Endothelial cell of umbilical vein (primary cell): ENCODE measurements at regions not wholly inside any gene's neighbourhood (a gene's known extent, or its start where the extent isn't known, plus 50 kb on each side); places are given as distances from the start of the nearest gene placed in this dataset.

Experiments used
- BruUV-seq: library from RNA; stranded (reverse); fragments of 400-500 nt; replicated peaks from 2 replicates; lab custom pipeline; 2021; lab: Mats Ljungman, UMichigan
- CTCF ChIA-PET: fragments of 300-600, 350-600 bp; sonication (Branson Sonifier 250); formaldehyde crosslinking; loops from one replicate; lab custom pipeline; 2021; ENCODE audit warnings: antibody characterized with exemption, inconsistent platforms; lab: Charles Lee
- POLR2A ChIA-PET: fragments of 300-600, 350-600 bp; sonication (Branson Sonifier 250); formaldehyde crosslinking; loops from one replicate; lab custom pipeline; 2021; ENCODE audit warnings: antibody characterized with exemption, inconsistent platforms; lab: Charles Lee
- DNase-seq: peaks from one replicate; pipeline ENCODE4 v3.0.0-alpha.2; 2011; ENCODE audit warnings: low read depth, low spot score
- FAIRE-seq: peaks from 2 replicates; lab custom pipeline; 2011; peaks lifted over from hg19 to GRCh38; lab: Jason Lieb, UNC
- H2AFZ ChIP-seq: 2 replicates; pipeline ENCODE4 v1.6.0; 2012; ENCODE audit warnings: low read depth, low read length, control low read depth, inconsistent platforms
- H3K27ac ChIP-seq: 2 replicates; pipeline ENCODE4 v1.5.1; 2011; ENCODE audit warnings: low read depth, mild to moderate bottlenecking, control low read depth, low read length, moderate library complexity; ENCODE audit not compliant: insufficient read depth
- H3K27me3 ChIP-seq, 2 experiments: 2 replicates each; pipeline versions ENCODE4 v1.6.0 to v1.6.1; 2011; ENCODE audit warnings: low read length in 2 of 2, mixed read lengths in 1 of 2; ENCODE audit not compliant: control insufficient read depth in 2 of 2, insufficient read depth in 2 of 2
- H3K36me3 ChIP-seq, 2 experiments: 2 replicates in 1 of 2; 3 replicates in 1 of 2; pipeline ENCODE4 v1.5.1; 2011; ENCODE audit warnings: low read length in 2 of 2, mild to moderate bottlenecking in 1 of 2, moderate library complexity in 1 of 2; ENCODE audit not compliant: control insufficient read depth in 2 of 2, insufficient read depth in 2 of 2; ENCODE audit errors: extremely low read depth in 1 of 2
- H3K4me1 ChIP-seq: 3 replicates; pipeline ENCODE4 v1.5.1; 2011; ENCODE audit warnings: mild to moderate bottlenecking, low read length; ENCODE audit not compliant: control insufficient read depth, insufficient read depth; ENCODE audit errors: extremely low read depth
- H3K4me2 ChIP-seq: 2 replicates; pipeline ENCODE4 v1.6.1; 2011; ENCODE audit warnings: low read length, control low read depth, mixed read lengths; ENCODE audit not compliant: insufficient read depth
- H3K4me3 ChIP-seq, 3 experiments: fragments of 200-600 bp in 1 of 3; sonication (generic), shearing (Covaris generic) in 1 of 3; replicated peaks in 1 of 3; 2 replicates each; pipeline ENCODE4 v1.5.1; 2011 to 2016; ENCODE audit warnings: control low read depth in 3 of 3, low read length in 3 of 3, mild to moderate bottlenecking in 2 of 3, inconsistent platforms in 1 of 3, low read depth in 1 of 3, moderate library complexity in 1 of 3; ENCODE audit not compliant: insufficient read depth in 1 of 3
- H3K79me2 ChIP-seq: 2 replicates; pipeline ENCODE4 v1.6.0; 2012; ENCODE audit warnings: low read length, inconsistent platforms; ENCODE audit not compliant: control insufficient read depth, insufficient read depth
- H3K9ac ChIP-seq: replicated peaks from 2 replicates; pipeline ENCODE3; 2011; ENCODE audit warnings: low read length, control low read depth; ENCODE audit not compliant: insufficient read depth; ENCODE audit errors: extremely low read depth
- H3K9me1 ChIP-seq: replicated peaks from 3 replicates; pipeline ENCODE4 v1.6.0; 2011; ENCODE audit warnings: mild to moderate bottlenecking, low read length; ENCODE audit not compliant: control insufficient read depth, insufficient read depth; ENCODE audit errors: extremely low read depth
- H3K9me3 ChIP-seq: replicated peaks from 2 replicates; pipeline ENCODE4 v1.5.1; 2012; ENCODE audit warnings: low read length, inconsistent platforms; ENCODE audit not compliant: control insufficient read depth, insufficient read depth
- H4K20me1 ChIP-seq: replicated peaks from 2 replicates; pipeline ENCODE3; 2011; ENCODE audit warnings: mild to moderate bottlenecking, low read length; ENCODE audit not compliant: control insufficient read depth, insufficient read depth; ENCODE audit errors: extremely low read depth
- CTCF ChIP-seq, 2 donors: IDR thresholded peaks; 1 replicate in 1 of 2; 2 replicates in 1 of 2; pipeline ENCODE4 v1.5.1; 2011; ENCODE audit warnings: low read length in 2 of 2, mild to moderate bottlenecking in 2 of 2, moderate library complexity in 2 of 2, control low read depth in 1 of 2, inconsistent platforms in 1 of 2, low read depth in 1 of 2; ENCODE audit not compliant: insufficient read depth in 1 of 2; ENCODE audit errors: extremely low read depth in 1 of 2
- EZH2 ChIP-seq: IDR thresholded peaks from 2 replicates; pipeline ENCODE4 v1.6.1; 2012; ENCODE audit warnings: borderline replicate concordance, low read depth, mild to moderate bottlenecking, moderate library complexity, low read length, inconsistent platforms; ENCODE audit not compliant: severe bottlenecking
- GATA2 ChIP-seq: IDR thresholded peaks from 2 replicates; pipeline ENCODE4 v1.7.0; 2011; ENCODE audit warnings: low read depth, mild to moderate bottlenecking, moderate library complexity, mixed read lengths, low read length; ENCODE audit not compliant: insufficient read length, insufficient read depth
- JUN ChIP-seq: IDR thresholded peaks from 2 replicates; pipeline ENCODE4 v1.6.1; 2011; ENCODE audit warnings: borderline replicate concordance, low read depth; ENCODE audit not compliant: insufficient read length, insufficient read depth
- MYC ChIP-seq: IDR thresholded peaks from one replicate; pipeline ENCODE4 v1.6.1; 2011; ENCODE audit warnings: mild to moderate bottlenecking, low read depth, low read length
- POLR2A ChIP-seq: IDR thresholded peaks from 2 replicates; pipeline ENCODE4 v1.6.1; 2012; ENCODE audit warnings: low read depth, mild to moderate bottlenecking, control low read depth, low read length
- POLR2AphosphoS5 ChIP-seq: IDR thresholded peaks from 2 replicates; pipeline ENCODE4 v1.6.1; 2012; ENCODE audit warnings: low read depth, mild to moderate bottlenecking, control low read depth, low read length, moderate library complexity; ENCODE audit not compliant: insufficient read depth
- dilution Hi-C: fragments of 300-500 bp; cut with MboI; formaldehyde crosslinking; loops from one replicate; pipeline ENCODE4 v1.15.0; 2019; ENCODE audit warnings: low sequenced_read_pairs; ENCODE audit not compliant: extremely low pct_ligation_motif_present
- intact Hi-C: fragments of 100-400 bp; cut with micrococcal nuclease; formaldehyde crosslinking; loops from one replicate; pipeline ENCODE4 v1.10.0; 2022
- TF ChIP-seq, protein P1 (sequence below): IDR thresholded peaks from 2 replicates; pipeline ENCODE4 v1.6.1; 2011; ENCODE audit not compliant: insufficient read depth, insufficient read length

DNA sequence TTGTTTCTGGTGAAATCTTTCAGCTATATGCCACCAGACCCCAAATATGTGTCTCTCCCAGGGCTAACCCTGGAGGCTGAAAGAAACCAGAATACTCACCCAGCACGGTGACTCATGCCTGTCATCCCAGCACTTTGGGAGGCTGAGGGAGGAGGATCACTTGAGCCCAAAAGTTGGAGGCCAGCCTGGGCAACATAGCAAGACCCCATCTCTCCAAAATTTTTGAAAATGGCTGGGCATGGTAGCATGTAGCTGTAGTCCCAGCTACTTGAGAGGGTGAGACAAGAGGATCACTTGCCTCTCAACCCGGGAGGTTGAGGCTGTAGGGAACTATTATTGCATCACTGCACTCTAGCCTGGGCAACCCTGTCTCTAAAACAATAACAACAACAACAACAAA lies 76.1 kb upstream of the UQCRFS1 start:
- intact Hi-C loops (no loop called here), dilution Hi-C loops (no loop called here)

GRCh38 chr19:29290853-29291252 lies 77.9 kb upstream of the UQCRFS1 start:
- intact Hi-C loops = no loop called here
- no peaks in the 10 kb centered on the region for H3K79me2 ChIP-seq
- no TSS peak for BruUV-seq
- FAIRE-seq (no peak), DNase-seq (no peak)
- dilution Hi-C loops = no loop called here
- H3K9me1 ChIP-seq = no peaks in the 10 kb centered on the region
- ChIA-PET POLR2A (no interaction called here), CTCF (no interaction called here)
- no peak overlapping the region for H3K9ac ChIP-seq
- peaks cover 12% of the 10 kb centered on the region for H3K9me3 ChIP-seq
- no peak overlapping the region for H3K4me3 ChIP-seq
- TF ChIP-seq CTCF (IDR thresholded peaks at IDR 0.05; ENCODE audit: extremely low read depth in 1 of 2, insufficient read depth in 1 of 2, low read depth in 1 of 2, low read length in 2 of 2) = no peak
- TF ChIP-seq POLR2A = no peak
- TF ChIP-seq POLR2AphosphoS5 = no peak
- TF ChIP-seq MYC = no peak
- no peak for TF ChIP-seq GATA2
- TF ChIP-seq EZH2 = no peak
- TF ChIP-seq, protein P1, sequence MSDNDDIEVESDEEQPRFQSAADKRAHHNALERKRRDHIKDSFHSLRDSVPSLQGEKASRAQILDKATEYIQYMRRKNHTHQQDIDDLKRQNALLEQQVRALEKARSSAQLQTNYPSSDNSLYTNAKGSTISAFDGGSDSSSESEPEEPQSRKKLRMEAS = no peak
- no peak for TF ChIP-seq JUN
- no peaks in the 10 kb centered on the region for H3K4me1 ChIP-seq
- no peaks in the 10 kb centered on the region for H4K20me1 ChIP-seq
- H2AFZ ChIP-seq = no peak overlapping the region
- H3K27me3 ChIP-seq = no peaks in the 10 kb centered on the region
- no peak overlapping the region for H3K27ac ChIP-seq
- no peak overlapping the region for H3K4me2 ChIP-seq
- H3K36me3 ChIP-seq = no peaks in the 10 kb centered on the region

More for the DNA sequence above, 76.1 kb upstream of the UQCRFS1 start:
- Histone ChIP-seq H3K79me2 (no peaks in the 10 kb centered on the region), H3K4me3 (no peak overlapping the region), H3K4me1 (no peaks in the 10 kb centered on the region), H3K9ac (no peak overlapping the region), H3K4me2 (no peak overlapping the region), H3K9me3 (peaks cover 6% of the 10 kb centered on the region), H4K20me1 (no peaks in the 10 kb centered on the region), H3K27ac (no peak overlapping the region), H2AFZ (no peak overlapping the region), H3K36me3 (no peaks in the 10 kb centered on the region), H3K27me3 (no peaks in the 10 kb centered on the region), H3K9me1 (no peaks in the 10 kb centered on the region)
- DNase-seq (no peak), FAIRE-seq (no peak)
- ChIA-PET POLR2A (no interaction called here), CTCF (no interaction called here)
- no TSS peak for BruUV-seq
- TF ChIP-seq POLR2A = no peak
- no peak for TF ChIP-seq GATA2
